Endometrium (tissue), 2 donors: ENCODE measurements at regions not wholly inside any gene's neighbourhood (a gene's known extent, or its start where the extent isn't known, plus 50 kb on each side); places are given as distances from the start of the nearest gene placed in this dataset.
"Not testable (repeated sequence)": the region's sequence is repeated elsewhere in the genome, so short reads cannot be mapped to it uniquely, and the experiment has no call there.

Source experiments
- FAIRE-seq: peaks from 2 replicates; lab custom pipeline; 2012; peaks lifted over from hg19 to GRCh38; lab: Jason Lieb, UNC
- donor health status: control.
- donor health status: control.

GRCh38 chr3:28575746-28576613 lies 227.4 kb upstream of the AZI2 start:
- FAIRE-seq = no peak

- no peak for FAIRE-seq
Observed at GRCh38 chr3:28576614-28577200, 228.1 kb upstream of the AZI2 start.

- no peak for FAIRE-seq
Observed at GRCh38 chr3:28577941-28578500, 229.4 kb upstream of the AZI2 start.

DNA sequence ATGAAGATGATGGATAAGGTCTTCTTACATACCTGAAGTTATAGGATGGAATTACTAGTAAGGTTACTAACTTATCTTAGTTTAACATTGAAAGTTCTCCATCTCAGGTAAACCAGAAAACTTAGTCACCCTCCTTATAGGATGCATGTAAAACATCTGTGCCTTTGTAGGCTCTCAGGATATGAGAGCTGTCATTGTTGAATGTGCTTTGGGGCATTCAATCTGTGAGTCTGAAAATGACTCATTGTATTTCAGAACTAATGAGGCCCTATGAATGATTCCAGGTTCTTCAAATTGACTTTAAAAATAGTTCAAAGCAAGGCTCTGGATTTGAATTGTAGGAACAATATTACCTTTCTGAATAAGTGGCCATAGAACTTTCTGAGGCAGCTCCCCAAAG lies 237.7 kb upstream of the AZI2 start:
- no peak for FAIRE-seq

GRCh38 chr3:28587723-28588122 lies 239.1 kb upstream of the AZI2 start:
- FAIRE-seq = no peak

- no peak for FAIRE-seq
Observed at GRCh38 chr3:28590216-28590615, 241.6 kb upstream of the AZI2 start.

DNA sequence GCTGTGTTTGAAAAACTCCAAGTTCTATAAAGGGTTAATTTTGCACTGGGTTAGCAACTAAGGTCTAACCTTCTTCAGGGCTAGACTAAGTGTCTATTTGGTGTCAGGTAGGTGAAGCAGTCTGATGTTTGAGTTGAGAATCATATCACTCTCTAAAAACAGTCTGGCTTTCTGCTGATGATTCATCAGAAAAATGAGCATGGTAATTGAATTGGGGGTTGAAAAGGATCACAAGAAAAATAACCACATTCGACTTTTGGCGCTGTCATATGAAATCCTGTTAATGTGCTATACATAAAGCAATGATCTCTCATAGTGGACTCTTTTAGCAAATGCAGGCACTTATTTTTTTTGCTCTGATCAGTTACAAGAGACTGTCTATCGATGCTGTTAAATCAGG lies 242.2 kb upstream of the AZI2 start:
- no peak for FAIRE-seq

DNA sequence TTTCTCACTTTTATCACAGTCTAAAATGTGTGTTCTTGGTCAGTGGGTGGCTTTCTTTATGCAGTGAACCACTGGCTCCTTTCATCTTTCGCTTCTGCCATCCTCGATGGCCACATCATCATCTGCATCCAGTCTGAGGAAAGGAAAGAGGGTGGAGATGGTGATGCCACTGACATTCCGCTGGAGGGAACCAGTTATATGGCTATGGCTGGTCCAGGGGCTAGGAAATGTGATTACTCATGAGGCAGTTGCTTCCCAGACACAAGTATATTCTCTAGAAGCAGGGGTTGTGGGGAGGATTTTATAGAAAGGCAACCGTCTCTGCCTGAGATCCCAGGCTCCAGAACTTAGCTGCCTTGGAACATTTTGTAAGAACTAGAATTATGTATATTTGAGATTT lies 246.7 kb upstream of the AZI2 start:
- no peak for FAIRE-seq

- FAIRE-seq = no peak
Observed at GRCh38 chr3:28597452-28597851, 248.8 kb upstream of the AZI2 start.

GRCh38 chr3:28598165-28598564 lies 249.5 kb upstream of the AZI2 start:
- no peak for FAIRE-seq

- FAIRE-seq = no peak
Observed at GRCh38 chr3:28601291-28601690, 252.7 kb upstream of the AZI2 start.

GRCh38 chr3:28606283-28606682 lies 257.7 kb upstream of the AZI2 start:
- no peak for FAIRE-seq

DNA sequence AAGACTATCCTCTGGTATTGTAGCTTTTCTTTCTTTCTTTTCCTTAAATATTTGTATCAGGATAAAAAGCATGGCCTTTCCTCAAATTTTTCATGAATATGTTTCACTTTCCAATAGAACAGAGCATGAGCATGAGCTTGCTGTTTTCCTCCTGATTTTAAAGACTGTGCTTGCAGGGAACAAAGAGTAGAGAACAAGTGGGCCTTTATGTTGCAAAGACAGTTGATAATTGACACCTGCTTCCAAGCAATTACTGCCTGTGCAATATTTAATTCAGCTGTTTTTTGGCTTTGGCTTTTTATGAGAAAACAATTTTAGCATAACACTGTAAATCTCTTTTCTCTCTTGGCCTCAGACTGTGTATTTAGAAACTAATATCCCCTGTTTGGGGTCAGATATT lies 263.6 kb upstream of the AZI2 start:
- no peak for FAIRE-seq

DNA sequence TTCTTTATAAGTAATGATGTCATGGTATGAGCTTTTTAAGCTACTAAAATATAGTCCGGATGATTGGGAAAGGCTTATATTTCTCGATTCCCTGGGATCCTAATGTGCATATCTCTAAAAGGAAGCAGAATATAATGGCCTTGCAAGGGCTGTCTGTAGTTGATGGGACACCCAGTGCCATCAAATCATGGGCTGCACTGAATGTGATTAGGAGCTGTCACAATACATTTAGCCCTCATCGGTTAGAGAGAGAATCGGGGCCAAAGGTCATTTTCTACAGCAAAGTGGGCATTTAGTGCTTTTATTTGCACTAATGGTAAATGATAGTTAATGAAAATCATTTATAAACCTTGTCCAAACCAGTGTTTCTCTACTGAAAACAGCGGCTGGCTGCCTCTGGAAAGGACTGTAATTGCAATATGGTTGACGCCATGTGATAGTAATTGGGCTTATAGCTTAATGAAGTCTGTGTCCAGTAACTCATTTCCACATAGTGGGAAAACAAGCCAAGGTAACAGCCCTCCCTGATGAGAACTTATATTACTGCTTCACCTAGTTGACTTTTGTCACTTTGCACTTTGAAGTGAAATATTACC lies 265.0 kb upstream of the AZI2 start:
- no peak for FAIRE-seq

DNA sequence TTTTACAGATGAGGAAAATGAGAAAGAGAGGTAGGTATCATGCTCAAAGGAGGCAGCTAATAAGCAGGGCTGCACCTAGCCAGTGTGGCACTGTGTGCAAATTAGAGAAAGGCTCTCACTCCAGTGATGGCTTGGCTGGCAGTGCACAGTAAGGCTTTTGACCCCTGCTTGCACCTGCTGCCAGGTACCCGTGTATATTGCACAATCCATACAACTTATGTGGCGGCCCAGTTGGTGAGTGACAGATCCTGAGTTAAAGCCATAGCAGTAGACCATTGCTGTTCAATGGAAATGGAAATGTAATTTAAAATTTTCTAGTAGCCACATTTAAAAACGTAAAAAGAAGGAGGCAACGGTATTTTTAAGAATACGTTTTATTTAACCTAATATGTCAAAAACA lies 266.4 kb upstream of the AZI2 start:
- no peak for FAIRE-seq

GRCh38 chr3:28615971-28616370 lies 267.3 kb upstream of the AZI2 start:
- no peak for FAIRE-seq

- no peak for FAIRE-seq
Observed at GRCh38 chr3:28617821-28618220, 269.2 kb upstream of the AZI2 start.

DNA sequence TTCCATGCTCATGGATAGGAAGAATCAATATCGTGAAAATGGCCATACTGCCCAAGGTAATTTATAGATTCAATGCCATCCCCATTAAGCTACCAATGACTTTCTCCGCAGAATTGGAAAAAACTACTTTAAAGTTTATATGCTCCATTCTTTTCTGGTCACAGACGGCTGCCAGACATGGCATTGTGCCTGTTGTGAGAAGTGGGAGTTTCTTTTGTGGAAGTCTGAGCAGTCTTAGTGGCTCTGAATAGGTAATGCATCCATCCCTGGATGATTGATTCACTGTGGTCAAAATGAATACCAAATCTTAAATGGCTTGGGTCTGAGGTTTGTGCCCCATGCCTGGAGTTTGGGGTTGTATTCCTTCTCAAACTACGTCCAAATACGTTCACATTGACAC lies 274.5 kb upstream of the AZI2 start:
- FAIRE-seq = no peak

DNA sequence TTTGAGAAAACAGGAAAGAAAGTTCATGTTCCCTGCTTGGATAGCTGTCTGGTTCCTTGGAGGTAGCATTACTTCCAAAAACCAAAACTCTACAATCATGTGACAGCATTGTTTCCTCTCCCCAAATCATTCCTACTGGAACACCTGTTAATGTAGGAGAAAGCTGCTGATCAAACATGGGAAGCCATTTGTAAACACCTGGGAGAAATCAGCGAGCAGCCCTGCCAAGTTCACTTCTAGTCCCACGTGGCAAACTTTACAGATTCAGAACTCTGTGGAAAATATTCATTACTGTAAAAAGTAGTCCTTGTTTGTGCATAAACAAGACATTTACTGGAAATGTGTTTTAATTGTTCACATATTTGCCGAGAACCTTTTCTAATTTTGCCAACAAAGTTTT lies 275.5 kb upstream of the AZI2 start:
- FAIRE-seq = no peak

GRCh38 chr3:28627843-28628242 lies 279.2 kb upstream of the AZI2 start:
- not testable (repeated sequence) for FAIRE-seq

GRCh38 chr3:28634019-28634418 lies 285.4 kb upstream of the AZI2 start:
- no peak for FAIRE-seq

- no peak for FAIRE-seq
Observed at GRCh38 chr3:28637742-28638141, 289.1 kb upstream of the AZI2 start.

DNA sequence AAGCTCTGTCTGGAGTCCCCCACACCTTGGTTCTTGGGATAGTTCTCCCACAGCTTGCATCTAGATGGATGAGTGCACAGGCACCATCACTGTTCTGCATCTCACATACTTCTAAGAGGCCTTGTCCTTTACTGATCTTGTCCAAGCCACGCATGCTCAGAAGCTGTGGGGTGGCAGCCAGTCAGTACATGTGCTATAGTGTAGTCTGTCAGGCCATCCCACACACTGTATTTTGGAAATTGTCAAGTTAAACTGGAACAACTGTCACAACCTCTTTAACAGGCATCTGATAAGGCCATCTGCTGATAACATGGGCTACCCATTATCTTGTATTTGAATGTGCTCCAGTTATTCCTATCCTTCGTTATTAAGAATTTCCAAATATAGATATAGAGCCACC lies 296.5 kb upstream of the AZI2 start:
- no peak for FAIRE-seq
